Gastroesophageal sphincter (tissue), 3 donors: ENCODE measurements at regions not wholly inside any gene's neighbourhood (a gene's known extent, or its start where the extent isn't known, plus 50 kb on each side); places are given as distances from the start of the nearest gene placed in this dataset.
"Not testable (repeated sequence)": the region's sequence is repeated elsewhere in the genome, so short reads cannot be mapped to it uniquely, and the experiment has no call there.

Experiments used
- CTCF ChIP-seq, 4 experiments: fragments of 200-600 bp in 2 of 4; fragments of 450-650 bp in 2 of 4; sonication (generic) in 1 of 4; IDR thresholded peaks; one replicate each; pipeline ENCODE4 v1.5.1; 2017 to 2019; ENCODE audit warnings: antibody characterized with exemption in 4 of 4, mild to moderate bottlenecking in 2 of 4, moderate library complexity in 2 of 4
- POLR2AphosphoS5 ChIP-seq: sonication (generic); formaldehyde crosslinking; IDR thresholded peaks from one replicate; pipeline ENCODE4 v1.6.1; 2017; ENCODE audit warnings: antibody characterized with exemption

GRCh38 chr3:75507956-75508355 lies 156.2 kb upstream of the FRG2C start:
- not testable (repeated sequence) for TF ChIP-seq CTCF (IDR thresholded peaks at IDR 0.05); POLR2AphosphoS5
